GM21717 (cell line): ENCODE measurements at regions not wholly inside any gene's neighbourhood (a gene's known extent, or its start where the extent isn't known, plus 50 kb on each side); places are given as distances from the start of the nearest gene placed in this dataset.

Source experiments
- ATAC-seq: cut with Tn5 transposase; IDR thresholded peaks from one replicate; pipeline ENCODE4 v1.9.1; 2021; ENCODE audit warnings: mild to moderate bottlenecking, moderate library complexity; ENCODE audit not compliant: unreplicated experiment

DNA sequence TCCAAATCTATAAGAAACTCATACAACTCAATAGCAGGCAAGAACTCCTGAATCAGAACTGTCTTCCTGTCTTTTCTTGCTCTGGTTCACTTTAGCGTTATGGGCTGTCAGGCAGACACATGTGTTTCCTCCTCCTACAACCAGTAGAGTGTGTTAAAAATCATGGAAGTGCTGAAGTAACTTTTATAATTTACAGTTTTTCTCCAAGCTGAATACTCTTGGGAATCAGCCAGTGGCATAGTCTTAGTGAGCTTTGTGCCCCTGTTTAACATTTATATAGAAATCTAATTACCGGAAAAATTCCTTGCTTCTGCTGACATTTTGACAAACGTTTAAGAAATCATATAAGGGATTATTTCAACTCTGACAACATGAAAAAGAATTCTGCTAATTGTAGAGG lies 113.1 kb upstream of the RGS18 start:
- ATAC-seq, result no peak

DNA sequence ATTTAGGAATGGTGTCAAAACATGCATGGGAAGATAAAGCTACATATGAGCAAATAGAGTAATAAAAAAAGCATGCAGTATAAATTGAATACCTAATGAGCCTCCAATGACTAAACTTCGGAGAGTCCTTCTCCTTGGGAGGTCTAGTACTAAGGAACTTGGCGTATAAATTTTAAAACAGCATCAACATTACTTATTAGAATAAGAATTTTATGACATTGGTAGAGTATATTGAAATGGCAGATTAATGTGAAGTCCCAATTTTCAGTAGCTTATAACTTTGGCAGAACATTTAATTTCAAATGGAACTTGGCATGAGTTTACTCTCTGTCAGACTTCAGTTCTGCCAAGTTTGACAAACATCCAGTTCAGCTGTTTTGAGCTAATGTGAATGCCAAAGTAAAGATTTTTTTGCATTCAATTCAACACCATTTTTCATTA lies 104.7 kb upstream of the RGS18 start:
- no peak for ATAC-seq

DNA sequence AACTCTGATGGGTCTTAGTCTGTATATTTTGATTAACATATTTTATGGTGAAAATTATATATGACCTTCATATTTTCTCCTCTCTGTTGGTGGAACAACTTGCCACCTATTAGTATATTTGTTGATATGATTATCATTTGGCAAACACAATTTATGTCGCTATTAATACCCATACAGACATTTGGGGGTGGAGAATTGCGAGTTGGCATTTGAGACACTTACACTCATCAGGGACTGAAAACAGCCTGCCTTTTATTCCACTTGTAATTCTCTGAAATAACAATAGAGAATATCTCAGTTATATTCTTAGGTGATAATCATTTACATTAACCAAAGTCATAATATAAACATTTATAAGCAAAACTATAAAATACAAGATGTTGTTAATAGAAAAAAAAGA lies 100.5 kb upstream of the RGS18 start:
- no peak for ATAC-seq

DNA sequence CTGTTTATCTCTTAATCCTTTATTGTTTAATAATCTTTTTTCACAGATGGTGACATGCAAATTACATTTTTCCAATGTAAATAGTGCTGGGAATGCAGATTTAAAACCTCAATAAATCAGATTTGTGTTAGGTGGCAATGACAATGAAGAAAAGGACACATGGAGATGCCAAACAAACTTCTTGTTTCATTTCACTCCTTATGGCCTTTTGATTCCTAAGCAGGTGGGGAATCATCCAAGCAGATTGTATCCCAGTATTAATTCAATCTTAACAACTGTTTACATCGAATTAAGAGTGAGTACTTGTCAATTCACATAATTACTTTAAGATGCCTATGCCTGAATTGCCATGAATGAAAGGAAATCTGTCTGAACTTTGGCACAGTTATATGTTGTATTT lies 98.9 kb upstream of the RGS18 start:
- no peak for ATAC-seq

DNA sequence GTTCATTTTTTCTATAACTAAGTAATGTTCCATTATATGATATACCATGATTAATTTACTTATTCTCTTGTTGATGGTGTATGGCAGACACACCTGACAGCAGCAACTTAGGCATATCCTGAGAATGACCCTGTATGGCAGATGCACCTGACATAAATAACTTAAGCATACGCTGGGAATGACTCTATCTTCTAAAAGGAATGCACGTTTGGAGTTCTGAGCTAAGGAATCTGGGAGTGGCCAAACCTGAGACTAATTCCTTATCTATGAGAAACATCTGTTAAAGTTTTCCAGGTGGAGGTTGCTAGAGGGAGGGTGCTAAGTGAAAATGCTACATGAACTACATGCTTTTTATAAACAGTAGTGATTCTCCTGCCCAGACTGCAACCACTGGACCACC lies 96.7 kb upstream of the RGS18 start:
- ATAC-seq, result no peak

DNA sequence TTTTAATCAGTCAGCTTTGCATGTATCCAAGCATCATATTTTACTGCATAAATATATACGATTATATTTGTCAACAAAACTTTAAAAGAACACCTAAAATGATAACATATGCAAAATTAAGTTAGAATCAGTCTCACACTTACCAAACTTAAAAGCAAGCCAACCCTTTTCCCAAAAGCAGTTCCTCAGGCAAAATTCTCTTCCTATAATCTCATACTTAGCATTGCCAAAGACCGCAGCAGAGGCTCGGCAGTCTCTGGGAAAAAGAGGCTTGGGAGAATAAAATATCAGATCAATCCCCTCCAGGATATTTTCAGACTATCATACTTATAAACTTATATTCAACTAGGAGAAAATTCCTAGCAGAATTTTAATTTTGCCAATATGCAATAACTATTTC lies 93.2 kb upstream of the RGS18 start:
- no peak for ATAC-seq

DNA sequence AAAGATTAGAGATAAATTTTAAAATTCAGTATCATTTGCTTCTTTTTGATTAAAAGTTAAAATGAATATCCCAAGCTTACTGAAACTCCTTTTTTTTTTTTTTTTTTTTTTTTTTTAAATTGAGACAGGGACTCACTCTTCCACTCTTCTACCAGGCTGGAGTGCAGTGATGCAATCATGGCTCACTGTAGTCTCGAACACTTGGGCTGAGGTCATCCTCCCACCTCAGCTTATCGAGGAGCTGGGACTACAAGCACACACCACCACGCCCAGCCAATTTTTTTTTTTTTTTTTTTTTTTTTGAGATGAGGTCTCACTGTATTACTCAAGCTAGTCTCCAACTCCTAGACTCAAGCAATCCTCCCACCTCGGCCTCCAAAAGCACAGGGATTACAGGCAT lies 92.1 kb upstream of the RGS18 start:
- ATAC-seq, result no peak

DNA sequence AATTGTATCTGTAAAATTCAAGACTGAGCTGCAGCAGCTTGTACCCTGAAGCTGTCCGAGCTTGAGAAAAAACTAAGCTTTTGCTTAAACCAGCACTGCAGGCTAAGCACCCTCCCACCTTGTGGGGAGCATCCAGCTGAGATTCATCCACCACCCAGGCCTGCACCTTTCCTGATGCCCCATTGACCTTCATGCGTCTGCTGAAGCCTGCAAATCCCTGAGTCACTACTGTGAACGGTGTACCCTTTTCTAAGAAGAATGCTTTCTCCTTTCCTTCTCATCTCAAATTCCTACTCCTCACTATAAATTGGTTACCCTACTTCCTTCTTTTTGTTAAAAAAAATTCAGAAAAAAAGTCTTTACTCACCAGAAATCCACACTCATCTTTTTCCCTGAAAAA lies 90.9 kb upstream of the RGS18 start:
- ATAC-seq, result no peak

DNA sequence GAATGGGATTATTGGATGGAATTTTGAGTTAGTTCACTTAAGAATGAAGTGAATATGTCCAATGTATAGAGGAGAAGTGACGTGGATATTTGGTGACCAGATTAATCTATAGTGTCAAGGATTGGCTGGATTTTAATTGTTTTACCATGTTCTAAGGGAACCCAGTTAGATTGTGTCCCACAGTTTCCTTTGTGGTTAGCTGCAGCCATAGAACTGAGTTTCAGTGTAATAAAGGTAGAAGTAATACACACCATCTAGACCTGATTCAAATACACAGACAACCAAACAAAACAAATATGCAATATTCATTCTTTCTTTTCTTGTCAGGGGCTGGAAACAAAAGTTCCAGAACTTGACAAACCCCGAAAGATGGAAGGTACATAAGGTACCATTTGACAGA lies 88.0 kb upstream of the RGS18 start:
- ATAC-seq, result no peak

DNA sequence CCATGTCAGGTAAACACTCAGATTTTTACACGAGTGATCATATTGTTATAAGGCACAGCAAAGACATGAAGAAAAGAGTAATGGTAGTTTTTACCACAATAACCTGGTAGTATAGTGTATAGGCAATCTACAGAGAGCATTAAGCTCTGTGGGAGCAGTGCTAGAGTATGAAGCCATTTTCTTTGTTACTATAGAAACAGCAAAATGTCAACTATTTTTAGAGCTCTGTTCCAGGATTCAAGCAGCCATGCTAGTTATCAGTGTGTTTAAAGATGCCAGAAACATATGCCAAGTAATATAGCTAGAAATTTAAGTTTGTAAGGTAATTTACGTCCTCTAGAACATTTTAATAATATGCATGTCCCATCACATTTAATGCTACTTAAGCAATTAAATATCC lies 77.6 kb upstream of the RGS18 start:
- ATAC-seq, result no peak

DNA sequence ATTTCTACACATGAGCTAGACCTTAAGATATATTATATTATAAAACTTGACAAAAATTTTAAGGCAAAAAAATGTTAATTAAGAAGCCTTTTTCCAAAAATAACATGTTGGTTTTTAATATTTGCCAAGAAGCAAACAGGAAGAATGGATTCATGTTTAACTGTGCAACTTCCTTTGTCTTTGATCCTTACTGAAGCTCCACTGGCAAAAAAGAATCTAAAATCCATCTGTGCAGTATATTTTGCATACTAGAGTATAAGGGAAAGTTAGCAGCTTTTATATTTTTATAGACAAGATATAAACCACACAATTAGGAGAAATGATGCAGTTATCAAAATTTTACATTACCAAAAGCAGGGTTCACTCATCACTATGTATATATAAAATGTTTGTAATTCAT lies 76.9 kb upstream of the RGS18 start:
- no peak for ATAC-seq

DNA sequence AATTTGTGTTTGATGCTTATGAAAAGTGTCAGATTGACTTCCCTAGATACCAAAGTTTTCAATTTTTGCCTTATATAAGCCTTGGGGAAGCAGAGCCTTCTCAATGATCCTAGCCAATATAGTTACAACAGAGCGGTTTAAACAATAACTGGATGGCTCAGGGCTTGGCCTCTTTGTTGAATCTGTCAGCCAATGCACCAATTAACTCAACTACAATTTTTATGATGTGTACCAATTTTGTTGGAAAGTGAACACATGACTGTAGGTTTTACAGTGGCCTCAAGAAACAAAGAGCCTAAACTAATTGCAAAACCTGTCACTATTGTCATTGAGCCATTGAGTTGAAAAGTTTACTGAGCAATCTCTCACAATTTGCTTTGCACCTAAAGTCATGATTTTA lies 71.6 kb upstream of the RGS18 start:
- no peak for ATAC-seq

DNA sequence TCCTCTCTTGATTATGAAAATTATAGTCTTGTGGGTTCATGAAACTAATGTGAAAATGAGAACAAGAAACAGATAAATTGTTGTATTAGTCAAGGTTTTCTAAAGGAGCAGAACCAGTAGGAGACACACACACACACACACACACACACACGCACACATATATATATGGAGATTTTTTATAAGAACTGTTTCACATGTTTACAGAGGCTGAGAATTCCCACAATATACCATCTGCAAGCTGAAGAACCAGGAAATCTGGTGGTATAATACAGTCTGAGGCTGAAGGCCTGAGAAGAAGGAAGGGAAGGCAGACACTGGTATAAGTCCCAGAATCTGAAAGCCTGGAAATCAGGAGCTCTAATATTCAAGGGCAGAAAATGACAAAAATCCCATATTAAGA lies 70.9 kb upstream of the RGS18 start:
- ATAC-seq, result no peak

DNA sequence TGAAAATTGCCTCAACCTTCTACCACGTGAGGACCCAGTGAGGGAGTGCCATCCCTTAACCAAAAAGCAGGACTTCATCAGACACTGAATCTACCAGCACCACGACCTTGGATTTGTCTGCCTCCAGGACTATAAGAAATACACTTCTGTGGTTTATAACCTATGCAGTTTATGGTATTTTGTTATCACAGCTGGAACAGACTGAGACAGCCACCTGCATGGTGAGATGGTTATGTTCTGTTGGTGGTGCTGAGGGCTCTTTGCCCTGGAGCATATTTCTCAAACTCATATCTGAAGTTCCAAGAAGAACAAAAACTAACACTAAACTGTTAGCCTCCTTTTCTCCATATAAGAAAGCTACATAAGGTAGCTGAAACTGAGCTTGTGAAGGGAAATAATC lies 69.8 kb upstream of the RGS18 start:
- ATAC-seq, result no peak

DNA sequence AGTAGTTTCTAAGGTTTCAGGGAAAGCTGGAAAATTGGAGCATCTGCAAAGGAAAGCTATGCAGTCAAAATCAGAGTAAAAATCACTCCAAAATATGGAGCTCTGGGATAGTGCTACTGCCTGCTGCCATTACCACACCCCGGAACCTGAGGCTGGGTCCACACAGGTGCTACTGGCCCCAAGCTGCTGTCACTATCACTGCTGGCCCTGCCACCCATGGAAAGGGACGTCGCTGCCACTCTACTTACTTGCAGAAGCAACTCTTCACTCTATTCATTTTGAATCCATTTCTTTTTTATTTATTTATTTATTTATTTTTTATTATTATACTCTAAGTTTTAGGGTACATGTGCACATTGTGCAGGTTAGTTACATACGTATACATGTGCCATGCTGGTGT lies 60.3 kb upstream of the RGS18 start:
- ATAC-seq, result no peak

DNA sequence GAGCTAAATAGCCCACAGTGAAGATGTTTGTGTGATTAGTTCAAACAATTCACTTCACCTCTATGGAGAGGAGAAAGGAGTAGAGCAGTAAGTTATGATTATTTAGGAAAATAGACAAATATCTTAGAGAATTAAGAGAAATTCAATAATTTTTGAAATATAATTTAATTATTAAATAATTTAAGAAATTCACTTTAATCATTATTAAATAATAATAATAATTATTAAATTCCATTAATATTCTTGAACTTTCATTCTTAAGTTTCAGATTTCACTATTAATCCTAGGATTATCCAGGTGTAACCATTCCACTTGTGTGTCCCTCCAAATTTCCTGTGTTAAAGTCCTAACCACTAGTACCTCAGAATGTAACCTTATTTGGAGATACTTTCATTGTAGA lies 58.9 kb upstream of the RGS18 start:
- ATAC-seq, result no peak

DNA sequence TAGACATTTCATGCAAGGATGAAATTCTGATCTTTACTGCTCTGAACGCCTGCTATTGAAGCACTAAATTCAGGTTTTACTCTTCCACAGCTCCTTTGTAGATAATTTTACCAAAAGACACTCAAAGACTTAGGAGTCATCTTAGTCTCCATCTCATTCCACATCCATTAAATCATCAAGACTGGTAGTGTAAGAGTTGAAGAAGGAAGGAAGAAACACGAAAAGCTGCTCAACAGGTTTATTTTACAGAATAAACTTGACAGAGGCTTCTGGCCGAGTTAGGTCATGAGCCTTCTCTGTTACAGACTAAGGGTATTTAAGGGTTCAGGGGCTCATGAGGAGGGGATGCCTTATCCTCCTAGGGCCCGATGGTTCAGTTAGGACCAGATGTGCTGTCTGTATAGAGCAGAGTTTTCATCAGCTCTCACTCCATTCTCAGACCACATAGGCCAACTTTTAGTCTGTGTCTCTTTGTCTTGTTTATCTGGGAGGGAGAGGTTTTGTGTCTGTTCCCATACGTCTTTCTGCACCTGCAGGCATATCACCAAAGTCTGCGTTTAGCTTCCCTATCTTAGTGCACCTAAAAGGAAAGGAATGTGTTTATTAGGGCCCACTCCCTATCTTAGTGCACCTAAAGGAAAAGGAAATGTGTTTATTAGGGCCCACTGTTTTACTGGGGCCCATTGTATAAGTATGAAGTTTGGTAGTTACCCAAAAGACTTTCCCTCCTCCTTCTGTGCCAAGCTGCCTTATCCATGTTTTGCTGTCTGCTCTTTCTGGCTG lies 57.4 kb upstream of the RGS18 start:
- ATAC-seq, result no peak

DNA sequence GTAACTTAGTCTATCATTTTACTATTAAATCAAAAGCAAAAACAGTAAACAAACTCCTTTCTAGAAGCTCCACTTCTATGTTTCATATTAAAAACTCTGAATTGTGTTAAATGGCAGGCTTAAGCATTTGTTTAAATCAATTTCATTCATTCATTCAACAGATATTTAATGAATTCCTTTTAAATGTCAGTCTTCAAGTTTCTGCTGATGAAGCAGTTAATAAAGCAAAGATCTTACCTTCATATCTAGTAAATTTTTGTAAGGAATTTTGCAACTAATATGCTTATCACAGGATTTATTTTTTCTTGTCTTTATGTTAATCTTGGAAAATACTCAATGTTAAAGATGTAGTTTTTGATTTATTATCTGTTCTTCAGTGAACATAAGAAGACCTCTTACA lies 54.1 kb upstream of the RGS18 start:
- no peak for ATAC-seq

DNA sequence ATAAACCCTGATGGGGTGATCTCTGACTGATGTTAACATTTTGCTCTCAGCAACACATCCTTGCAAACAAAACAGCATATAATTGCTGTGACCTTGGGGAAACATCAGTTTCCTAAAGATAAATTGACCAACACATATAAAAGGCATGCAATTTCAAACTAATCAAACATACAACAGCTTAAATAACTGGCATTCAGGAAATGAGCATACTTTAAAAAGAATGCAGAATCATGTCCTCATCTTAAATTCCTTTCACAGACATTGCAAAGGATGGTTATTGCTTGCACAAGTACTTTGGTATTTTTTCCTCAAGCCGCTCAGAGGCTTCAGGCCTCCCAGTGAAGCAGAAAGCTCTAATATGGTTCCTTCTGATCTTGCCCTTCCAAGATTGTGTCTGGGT lies 53.4 kb upstream of the RGS18 start:
- ATAC-seq, result no peak

DNA sequence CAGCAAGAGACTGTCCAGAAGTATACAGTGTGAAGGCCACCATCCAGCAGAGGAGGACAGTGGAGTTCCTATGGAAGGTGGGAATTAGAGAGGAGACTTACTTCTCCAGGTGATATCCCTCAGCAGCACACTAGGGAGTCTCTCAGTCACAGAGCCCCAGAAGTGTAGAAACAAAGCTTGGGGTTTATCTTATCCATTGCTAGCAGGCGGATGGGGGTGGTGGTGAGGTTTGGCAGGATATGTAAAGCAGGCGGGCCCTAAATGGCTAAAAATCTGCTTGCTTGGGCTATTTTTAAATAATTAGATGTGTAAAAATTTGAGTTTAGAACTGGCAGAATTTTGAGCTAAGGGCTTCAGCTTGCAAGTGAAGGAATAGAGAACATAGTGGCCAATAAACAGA lies 50.1 kb upstream of the RGS18 start:
- ATAC-seq, result no peak
